ENCODE measurements at regions not wholly inside any gene's neighbourhood (a gene's known extent, or its start where the extent isn't known, plus 50 kb on each side); places are given as distances from the start of the nearest gene placed in this dataset.
"Not testable (repeated sequence)": the region's sequence is repeated elsewhere in the genome, so short reads cannot be mapped to it uniquely, and the experiment has no call there.

DNA sequence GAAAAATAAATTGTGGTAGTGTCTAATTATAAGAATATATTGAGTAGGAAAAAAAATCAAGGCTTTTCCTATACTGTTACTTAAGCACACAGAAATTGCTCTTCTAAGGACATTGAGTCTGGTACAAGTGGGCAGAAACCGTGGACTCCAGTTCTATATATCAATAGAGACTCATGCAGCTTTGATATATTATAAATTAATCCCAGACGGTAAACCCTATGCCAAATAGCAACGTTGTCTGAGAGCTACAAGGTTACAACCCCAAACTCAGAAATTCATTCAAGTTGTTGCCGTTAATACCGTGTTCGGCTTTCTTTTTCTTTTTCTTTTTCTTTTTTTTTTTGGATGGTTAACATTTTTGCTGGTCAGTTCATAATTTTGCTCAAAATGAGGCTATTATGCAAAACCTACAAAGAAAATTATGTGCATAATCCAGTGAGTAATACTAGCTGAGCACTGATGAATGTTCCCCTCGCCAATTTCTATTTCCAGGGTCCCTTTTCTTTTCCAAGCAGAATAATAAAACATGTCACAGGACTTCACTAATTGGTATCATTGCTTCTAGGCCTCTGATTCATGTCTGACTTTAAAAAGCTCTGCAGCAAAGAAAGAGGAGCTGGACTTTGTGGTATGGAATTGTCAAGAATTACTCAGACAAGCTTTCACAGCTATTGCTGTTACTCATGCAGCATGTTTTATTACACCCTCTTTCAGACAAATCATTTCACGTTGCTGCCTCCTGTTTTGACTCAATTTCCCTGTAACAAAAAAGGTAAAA, 737.7 kb downstream of the NLGN4X start:
- peak; percentile 55 for DNase-seq

DNA sequence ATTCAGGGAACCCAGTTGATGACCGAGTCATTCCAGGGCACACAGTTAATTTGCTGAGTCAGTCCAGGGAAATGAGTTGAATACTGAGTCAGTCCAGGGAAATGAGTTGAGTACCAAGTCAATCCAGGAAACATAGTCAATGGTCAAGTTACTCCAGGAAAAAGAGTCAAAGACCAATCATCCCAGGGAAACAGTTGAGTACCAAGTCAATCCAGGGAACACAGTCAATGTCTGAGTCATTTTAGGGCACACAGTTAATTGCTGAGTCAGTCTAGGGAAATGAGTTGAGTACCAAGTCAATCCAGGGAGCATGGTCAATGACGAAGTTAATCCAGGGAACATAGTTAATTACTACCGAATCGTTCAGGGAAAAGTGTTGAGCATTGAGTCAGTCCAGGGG, 754.4 kb downstream of the NLGN4X start:
- peak; percentile 0 for DNase-seq

DNA sequence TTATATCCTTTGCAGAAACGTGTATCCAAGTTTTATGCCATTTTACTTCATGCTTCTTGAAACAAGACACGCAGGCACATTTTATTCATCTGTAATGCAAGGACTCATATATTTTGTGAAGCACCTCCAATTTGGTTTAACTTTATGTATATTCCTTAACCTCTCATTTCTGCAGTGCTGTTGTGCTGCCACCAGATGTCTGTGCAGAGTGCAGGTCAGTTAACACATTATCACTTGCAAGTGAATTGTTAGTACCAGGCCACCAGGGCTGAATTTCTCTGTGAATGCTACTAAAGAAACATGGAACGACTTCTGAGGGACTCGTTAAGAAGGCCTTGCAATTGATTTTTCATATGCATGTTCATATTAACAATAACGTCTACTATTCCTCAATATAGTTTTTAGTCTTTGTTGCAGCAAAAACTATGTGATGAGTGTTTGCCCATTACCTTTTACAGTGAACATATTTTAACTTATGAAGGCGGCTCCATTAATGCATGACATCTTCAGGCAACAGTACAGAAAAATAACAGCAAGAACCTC, 770.3 kb downstream of the NLGN4X start:
- no peak for DNase-seq

DNA sequence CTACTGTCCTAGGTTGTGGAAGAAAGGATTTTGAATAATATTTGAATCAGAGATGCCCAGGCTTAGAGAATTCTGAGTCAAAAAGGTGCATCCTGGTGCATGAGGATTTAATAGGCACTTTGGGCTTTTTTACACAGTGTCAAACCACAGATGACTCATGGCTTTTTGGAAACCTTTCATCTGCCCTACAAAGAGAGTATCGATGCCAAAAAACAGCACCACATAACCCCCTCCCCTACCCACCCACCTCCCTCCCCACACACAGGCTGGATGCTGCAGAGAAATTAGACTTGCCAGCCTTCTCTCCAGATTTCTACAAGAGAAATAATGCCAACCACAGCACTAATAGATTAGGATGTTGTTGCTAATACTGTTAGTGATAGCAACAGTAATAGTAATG, 779.3 kb downstream of the NLGN4X start:
- no peak for DNase-seq

DNA sequence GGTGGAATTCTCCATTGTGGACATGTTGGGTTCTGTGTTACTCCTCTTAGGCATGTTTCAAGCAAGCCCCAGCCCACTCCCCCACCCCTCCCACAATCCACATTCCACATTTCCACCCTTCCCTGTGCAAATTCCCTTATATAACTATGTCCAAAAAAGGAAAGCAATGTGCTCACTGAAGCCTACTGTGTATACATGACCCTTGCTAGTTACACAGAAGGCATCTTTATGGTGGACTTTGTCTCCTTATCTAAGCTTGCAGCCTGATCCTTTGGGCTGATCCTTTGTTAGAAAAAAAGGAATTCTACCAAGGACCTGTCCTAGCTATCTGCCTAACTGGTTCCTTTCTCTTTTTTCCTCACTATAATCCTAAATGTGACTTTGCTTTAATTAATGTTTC, 796.8 kb downstream of the NLGN4X start:
- DNase-seq: no peak

DNA sequence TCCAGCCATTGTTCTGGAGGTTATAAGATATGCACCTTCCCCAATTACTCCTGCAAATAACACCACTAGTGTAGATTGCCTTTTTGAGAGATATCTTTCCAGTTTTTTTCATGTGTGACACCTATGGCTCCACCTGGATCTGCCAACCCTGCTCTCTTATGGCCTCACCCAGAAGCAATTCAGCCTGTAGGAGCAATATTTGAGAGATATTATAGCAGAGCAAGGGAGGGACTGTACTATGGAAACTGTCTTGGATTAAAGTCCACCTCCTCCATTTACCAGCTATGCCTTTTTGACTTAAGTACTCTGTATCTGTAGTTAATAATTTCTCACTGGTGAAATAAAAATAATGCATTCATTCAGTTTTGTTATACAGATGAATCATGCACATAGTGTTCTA, 803.5 kb downstream of the NLGN4X start:
- no peak for DNase-seq

DNA sequence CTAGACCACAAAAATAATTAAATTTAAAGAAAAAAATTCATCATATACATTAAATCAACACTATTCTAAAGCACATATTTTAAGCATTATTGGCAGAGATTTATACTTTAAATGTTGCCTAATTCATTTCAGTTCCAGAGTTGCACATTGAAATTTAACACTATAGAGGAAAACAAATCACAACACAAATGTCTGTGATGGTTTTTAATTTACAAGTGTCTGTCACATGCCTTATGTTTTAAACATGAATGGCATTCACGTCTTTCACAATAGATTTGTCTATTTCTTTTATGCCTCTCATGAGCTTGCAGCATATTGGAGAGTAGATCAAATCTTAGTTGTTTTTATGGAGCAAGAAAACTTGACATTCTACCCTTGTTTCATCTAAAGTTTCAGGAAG, 811.3 kb downstream of the NLGN4X start:
- DNase-seq: no peak

DNA sequence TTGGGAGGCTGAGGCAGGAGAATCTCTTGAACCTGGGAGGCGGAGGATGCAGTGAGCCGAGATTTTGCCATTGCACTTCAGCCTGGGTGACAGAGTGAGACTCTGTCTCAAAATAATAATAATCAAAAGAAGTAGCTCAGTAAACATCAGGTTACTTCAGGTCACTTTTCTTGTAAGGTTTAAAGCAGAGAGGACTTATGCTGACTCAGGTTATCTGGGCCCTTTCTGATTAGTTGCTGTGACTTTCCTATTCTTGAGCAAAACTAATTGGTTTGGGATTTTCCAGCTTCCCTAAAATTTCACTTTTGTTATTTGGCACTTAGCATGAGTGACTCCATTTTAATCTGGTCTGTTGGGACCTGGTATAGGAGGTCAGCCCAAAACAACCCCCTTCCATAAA, 812.9 kb downstream of the NLGN4X start:
- no peak for DNase-seq

DNA sequence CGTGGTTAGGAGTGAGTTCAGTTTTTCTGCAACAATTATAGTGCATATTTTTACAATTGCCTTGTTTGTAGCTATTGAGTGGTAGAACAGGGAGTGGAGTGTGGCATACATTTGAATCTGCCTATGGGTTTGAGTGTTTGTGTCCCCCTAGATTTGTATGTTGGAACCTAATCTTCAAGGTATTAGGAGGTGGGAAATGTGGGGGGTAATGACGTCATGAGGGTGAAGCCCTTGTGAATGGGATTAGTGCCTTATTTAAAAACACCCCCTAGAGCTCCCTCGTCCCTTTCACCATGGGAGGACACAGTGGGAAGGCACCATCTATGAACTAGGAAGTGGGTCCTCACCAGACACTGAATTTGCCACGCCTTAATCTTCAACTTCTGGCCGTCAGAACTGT, 819.6 kb downstream of the NLGN4X start:
- DNase-seq: no peak

DNA sequence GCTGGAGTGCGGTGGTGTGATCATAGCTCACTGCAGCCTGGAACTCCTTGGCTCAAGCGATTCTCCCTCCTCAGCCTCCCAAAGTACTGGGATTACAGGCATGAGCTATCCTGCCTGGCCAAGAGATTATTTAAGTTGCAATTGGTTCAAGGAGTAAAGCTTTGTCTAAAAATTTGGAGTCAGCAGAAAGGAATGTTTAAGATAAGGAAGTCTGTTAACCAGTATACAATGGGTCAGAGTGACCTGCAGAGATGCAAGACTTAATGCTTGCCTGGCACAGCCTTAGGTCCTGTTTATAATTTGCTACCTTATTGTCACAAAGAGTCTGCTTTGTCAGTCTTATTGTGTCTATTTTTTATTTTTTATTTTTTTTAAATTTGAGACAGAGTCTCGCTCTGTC, 826.2 kb downstream of the NLGN4X start:
- DNase-seq: no peak

DNA sequence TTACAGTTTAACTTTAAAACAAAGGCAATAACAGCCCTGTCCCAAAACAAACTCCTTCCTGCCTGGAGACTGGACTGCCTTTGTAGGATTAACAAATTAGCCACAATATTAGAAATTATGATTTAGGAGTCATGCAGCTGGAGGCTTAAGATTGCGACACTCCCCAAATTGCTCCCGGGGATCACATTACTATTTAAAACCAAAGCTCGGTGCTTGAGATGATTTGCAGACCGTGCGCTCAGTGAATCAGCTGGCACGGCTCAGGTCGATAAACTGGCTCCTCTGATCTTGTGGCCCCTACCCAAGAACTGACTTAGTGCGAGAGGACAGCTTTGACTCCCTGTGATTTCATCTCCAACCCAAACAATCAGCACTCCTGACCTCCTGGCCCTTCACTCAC, 829.3 kb downstream of the NLGN4X start:
- no peak for DNase-seq

DNA sequence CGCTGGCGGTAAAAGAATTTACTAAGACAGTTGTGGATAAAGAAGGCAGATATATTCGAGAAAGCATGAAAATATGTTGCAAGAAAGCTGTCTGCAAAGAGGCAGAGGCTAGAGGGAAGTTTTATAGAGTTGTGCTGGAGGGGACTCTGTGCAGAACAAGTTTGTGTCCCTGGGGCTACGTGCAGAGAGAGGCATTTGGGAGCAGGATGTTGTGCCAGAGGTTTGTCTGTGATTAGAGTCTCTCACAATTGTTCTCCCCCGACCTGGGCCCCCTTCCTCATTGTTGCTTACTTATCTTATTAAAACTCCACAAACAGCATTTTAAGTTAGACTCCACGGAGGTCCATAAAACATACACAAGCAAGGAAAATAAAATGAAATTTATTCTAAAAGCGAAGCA, 831.3 kb downstream of the NLGN4X start:
- no peak for DNase-seq

DNA sequence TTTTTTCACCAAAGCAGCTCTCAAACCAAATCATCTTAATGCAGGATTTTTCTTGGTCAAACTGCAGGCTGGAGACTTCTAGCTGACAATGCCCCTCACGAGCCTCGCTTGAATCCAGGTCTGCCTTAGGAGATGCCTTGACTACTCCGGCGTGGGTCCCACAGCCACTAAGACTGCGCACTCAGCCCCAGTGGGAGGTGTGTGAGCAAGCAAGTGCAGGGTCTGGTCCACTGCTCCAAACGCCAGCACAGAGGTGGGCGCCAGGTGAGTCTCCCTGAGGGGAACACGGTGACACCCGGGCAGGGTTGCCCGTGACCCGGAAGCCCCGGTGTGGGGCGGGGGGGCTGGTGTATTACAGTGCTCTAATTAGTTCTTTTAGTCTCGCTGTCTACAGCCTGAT, 838.3 kb downstream of the NLGN4X start:
- DNase-seq: no peak

DNA sequence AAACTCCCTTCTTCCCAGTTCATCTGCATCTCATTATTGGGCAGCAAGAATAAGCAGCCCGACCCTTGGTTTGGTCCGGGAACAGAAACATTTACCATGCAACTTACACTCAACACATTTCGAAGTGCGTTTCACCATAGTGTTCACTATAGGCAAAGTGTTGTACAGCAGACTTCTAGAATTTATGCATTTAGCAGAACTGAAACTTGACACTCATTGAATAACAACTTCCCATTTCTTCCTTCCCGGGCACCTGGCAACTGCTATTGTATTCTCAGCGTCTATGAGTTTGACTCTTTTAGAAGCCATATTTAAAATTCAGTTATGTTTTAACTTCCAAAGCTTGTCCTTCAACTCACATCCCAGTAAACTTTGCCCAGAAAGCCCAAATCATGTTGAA, 840.6 kb downstream of the NLGN4X start:
- DNase-seq: no peak

DNA sequence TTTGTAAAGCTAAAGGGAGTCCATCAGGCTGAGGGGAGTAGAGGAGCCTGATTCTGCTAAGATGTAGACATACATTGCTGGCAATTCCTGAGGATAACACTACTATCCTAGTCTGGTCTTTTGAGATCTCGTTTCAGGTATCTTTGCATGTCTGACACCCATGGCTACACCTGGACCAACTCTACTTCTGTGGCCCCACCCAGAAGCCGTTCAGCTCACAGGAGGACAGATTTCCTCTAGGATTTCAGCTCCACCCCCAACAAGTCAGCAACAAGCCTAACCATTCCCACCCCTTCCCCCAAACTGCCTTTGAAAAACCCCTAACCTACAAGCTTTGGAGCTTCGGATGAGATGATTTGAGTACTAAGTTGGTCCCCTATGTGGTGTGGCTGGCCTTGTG, 848.2 kb downstream of the NLGN4X start:
- DNase-seq: no peak

DNA sequence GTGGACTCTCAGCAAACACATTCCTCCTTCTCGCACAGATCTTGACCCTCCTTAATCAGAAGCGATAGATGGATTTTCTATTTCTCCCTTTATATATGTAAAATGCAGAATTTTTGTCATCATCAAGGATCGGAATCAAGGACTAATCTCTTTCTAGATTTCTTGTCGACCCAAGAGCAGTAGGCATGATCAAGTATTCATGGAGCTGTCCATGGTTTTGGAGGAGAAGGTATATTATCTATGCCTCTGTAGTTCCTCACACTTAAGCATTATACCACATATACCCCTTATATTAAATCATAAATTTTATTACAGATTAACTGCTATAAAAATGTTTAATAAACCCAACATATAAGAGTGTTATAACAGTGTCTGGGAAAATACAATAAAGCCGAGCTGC, 886.8 kb downstream of the NLGN4X start:
- no peak for DNase-seq

DNA sequence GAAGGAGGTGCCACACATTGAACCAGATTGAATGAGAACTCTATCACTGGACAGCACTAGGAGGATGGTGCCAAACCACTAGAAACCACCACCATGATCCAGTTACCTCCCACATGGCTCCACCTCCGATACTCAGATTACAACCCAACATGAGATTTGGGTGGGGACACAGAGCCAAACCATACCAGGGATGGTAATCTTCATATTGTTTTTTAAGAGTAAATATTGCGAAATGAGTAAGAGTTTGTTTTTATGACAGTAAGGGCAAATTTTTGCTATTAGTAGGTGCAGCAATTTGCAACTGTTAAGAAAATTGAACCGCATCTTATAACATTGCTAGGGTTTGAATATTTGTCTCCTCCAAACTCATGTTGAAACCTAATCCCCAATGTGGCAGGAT, 891.5 kb downstream of the NLGN4X start:
- DNase-seq: no peak

DNA sequence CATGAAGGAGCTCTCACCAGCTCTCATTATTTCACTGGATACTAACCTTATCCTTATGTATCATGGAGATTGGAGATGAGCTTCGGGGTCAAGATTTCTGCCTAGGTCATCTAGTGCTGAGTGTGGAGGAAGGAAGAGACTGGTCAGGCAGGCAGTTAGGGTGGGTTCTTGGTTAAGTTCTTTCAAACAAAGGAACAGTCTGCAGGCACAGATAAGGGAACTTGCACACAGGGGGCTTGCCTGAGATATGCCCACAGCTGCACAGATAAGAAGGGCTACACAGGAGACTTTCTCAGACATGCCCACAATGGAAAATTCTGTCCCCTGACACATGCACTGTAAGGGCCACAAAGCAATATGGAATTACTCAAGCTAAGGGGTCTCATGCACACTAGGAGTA, 904.1 kb downstream of the NLGN4X start:
- DNase-seq: no peak

DNA sequence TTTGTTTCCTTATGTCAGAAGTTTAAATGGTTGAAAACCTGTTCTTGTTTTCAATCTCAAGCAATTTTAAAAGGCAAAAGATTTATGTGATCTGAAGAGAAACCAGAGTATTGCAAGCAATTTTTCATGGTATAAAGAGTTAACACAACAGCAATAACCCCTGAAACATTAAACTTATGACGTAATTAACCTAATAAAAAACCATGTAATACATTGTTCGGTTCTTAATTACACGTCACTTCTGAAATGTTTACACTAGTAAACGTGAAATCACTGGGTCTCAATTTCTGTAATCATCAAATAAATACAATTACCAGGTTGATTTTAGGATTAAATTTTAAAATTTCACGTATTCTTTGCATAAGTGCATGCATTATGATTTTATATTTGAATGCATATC, 914.5 kb downstream of the NLGN4X start:
- DNase-seq: no peak

DNA sequence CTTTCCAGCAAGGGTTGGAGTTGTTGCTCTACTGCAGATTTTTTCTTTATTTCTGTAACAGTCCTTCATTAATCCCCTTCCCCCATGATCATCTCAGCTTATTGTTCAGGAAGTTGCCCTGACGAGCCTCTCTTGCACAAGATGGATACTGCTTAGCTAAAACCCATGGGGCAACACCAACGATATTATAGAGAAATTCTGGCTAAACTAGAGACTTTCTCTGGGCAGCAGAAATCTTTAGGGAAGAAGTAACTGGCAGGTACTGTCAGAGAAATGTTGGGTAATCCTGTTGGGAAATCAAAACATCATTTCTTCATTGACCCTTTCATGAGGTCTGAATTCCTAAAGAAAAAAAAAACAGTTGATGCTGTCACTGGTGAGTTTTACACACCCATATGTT, 921.3 kb downstream of the NLGN4X start:
- DNase-seq: no peak

DNA sequence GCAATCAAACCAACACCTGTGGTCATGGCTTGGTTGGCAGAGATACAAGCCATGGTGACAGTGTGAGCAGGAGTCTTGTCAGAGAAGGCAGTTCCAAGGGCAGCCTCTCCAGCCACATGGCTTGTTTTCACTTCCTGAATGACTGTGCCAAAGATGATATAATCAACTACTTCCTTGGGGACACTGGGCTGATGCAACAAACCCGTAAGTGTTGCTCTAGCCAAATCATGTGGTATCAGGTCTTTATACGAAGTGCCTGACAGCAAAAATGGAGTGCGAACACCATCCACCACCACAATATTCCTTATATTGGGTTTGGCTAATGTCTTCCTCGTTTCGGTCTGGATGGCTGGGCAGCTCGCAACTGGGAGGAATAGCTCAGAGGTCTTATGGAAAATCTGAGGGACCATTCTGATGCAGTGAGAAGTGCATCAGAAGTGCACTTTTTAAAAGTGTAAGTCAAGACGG, 922.0 kb downstream of the NLGN4X start:
- DNase-seq: no peak

DNA sequence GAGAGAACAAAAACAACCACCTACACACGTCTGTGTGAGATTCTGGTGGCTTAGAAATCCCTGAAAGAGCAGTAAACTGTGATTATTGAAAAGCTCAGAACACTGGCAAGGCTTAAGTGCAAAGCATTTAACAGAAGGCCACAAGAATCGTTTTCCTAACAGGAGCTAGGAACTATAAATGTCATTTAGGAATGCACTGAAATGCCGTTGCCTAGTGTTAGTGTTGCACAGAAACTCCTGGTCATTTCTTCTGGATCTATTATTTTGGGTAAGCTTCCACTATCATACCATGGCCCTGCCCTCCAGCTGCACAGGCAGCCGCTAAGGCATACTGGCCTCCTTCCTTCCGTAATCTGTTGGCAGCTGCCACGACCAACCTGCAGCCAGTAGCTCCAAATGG, 923.2 kb downstream of the NLGN4X start:
- DNase-seq: no peak

DNA sequence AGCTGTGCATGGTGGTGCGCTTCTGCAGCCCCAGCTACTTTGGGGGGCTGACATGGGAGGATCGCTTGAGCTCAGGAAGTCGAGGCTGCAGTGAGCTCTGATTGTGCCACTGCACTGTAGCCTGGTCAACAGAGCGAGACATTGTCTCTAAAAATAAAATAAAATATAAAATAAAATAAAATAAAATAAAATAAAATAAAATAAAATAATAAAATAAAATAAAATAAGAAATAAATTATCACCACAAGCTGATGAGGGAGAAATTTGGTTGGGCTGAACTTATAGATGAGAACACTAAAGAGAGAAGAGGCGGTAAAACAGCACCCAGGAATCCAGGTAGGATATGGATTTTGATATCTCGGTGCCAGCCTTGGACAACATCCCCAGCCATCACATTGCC, 933.7 kb downstream of the NLGN4X start:
- DNase-seq: no peak

DNA sequence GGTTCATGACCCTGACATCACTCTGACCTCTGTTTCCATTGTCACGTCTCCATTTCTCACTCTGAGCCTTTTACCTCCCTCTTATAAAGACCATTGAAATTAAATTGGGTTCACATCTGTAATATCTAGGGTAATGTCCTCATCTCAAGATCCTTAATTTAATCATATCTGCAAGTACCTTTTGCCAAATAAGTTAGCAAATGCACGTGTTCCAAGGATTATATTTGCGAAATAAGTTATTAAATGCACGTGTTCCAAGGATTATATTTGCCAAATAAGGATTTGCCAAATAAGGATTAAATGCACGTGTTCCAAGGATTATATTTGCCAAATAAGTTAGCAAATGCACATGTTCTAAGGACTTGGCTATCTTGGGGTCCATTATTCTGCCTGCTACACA, 938.0 kb downstream of the NLGN4X start:
- DNase-seq: no peak

DNA sequence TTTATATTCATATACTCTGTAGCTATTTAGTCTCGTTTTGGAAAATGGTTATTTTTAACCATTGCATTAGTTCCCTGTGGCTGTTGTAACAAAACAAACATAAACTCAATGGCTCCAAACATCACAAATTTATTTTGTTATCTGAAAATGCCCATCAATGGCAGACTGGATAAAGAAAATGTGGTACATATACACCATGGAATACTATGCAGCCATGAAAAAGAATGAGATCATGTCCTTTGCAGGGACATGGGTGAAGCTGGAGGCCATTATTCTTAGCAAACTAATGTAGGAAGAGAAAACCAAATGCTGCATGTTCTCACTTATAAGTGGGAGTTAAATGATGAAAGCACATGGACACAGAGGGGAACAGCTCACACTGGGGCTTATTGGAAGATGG, 938.7 kb downstream of the NLGN4X start:
- DNase-seq: not testable (repeated sequence)
